Thoracic aorta (tissue), 2 donors: ENCODE measurements at regions not wholly inside any gene's neighbourhood (a gene's known extent, or its start where the extent isn't known, plus 50 kb on each side); places are given as distances from the start of the nearest gene placed in this dataset.

Source experiments
- ATAC-seq: fragments of 150-250 bp; one replicate; pipeline ENCODE4 v1.8.0; 2017; ENCODE audit warnings: low read depth; ENCODE audit not compliant: insufficient number of reproducible peaks, low FRiP score
- DNase-seq: peaks from one replicate; pipeline ENCODE4 v3.0.0-alpha.2; 2020; ENCODE audit warnings: low spot score
- H3K27ac ChIP-seq, 2 donors: fragments of 200-600 bp; sonication (generic); 1 replicate in 1 of 2; 2 replicates in 1 of 2; pipeline ENCODE4 v1.5.1; 2016; ENCODE audit warnings: mild to moderate bottlenecking in 2 of 2, moderate library complexity in 2 of 2
- H3K27me3 ChIP-seq: fragments of 200-600 bp; sonication (generic); replicated peaks from 2 replicates; pipeline ENCODE4 v1.6.0; 2016; ENCODE audit warnings: mild to moderate bottlenecking; ENCODE audit not compliant: insufficient read depth
- H3K36me3 ChIP-seq: fragments of 200-600 bp; sonication (generic); one replicate; pipeline ENCODE4 v1.5.1; 2016
- H3K4me1 ChIP-seq, 2 donors: fragments of 200-600 bp; sonication (generic); 1 replicate in 1 of 2; 2 replicates in 1 of 2; pipeline versions ENCODE4 v1.5.1 to v1.6.0; 2016; ENCODE audit warnings: low read depth in 2 of 2, mild to moderate bottlenecking in 1 of 2; ENCODE audit not compliant: control insufficient read depth in 1 of 2
- H3K4me3 ChIP-seq: fragments of 200-600 bp; sonication (generic); 2 replicates; pipeline ENCODE4 v1.5.1; 2016; ENCODE audit warnings: mild to moderate bottlenecking
- H3K9me3 ChIP-seq: fragments of 200-600 bp; sonication (generic); 2 replicates; pipeline ENCODE4 v1.5.1; 2016
- CTCF ChIP-seq: fragments of 200-600 bp; sonication (generic); IDR thresholded peaks from one replicate; pipeline ENCODE4 v1.5.1; 2019; ENCODE audit warnings: antibody characterized with exemption

- Histone ChIP-seq H3K4me1 (no peaks in the 10 kb centered on the region), H3K9me3 (peaks cover 4% of the 10 kb centered on the region), H3K4me3 (no peak overlapping the region), H3K27me3 (no peaks in the 10 kb centered on the region), H3K36me3 (no peaks in the 10 kb centered on the region), H3K27ac (no peak overlapping the region)
- no peak for TF ChIP-seq CTCF
- DNase-seq, result no peak
- no peak for ATAC-seq
Measured at GRCh38 chr7:4513450-4513849, 168.6 kb upstream of the FOXK1 start.

GRCh38 chr7:4519819-4520520, 162.1 kb upstream of the FOXK1 start:
- no peaks in the 10 kb centered on the region for H3K9me3 ChIP-seq
- no peak for TF ChIP-seq CTCF
- no peaks in the 10 kb centered on the region for H3K36me3 ChIP-seq
- no peaks in the 10 kb centered on the region for H3K4me1 ChIP-seq
- H3K4me3 ChIP-seq, result no peak overlapping the region
- no peaks in the 10 kb centered on the region for H3K27me3 ChIP-seq
- ATAC-seq (no peak), DNase-seq (no peak)
- no peak overlapping the region for H3K27ac ChIP-seq

- TF ChIP-seq CTCF, result no peak
- H3K27me3 ChIP-seq, result no peaks in the 10 kb centered on the region
- no peaks in the 10 kb centered on the region for H3K9me3 ChIP-seq
- H3K4me1 ChIP-seq, result no peaks in the 10 kb centered on the region
- no peaks in the 10 kb centered on the region for H3K36me3 ChIP-seq
- H3K27ac ChIP-seq, result no peak overlapping the region
- no peak for DNase-seq
- no peak overlapping the region for H3K4me3 ChIP-seq
- no peak for ATAC-seq
Measured at GRCh38 chr7:4523219-4523618, 158.9 kb upstream of the FOXK1 start.

- Histone ChIP-seq H3K27me3 (no peaks in the 10 kb centered on the region), H3K36me3 (no peaks in the 10 kb centered on the region), H3K4me1 (no peaks in the 10 kb centered on the region), H3K4me3 (no peak overlapping the region), H3K27ac (no peak overlapping the region), H3K9me3 (no peaks in the 10 kb centered on the region)
- DNase-seq (no peak), ATAC-seq (no peak)
- no peak for TF ChIP-seq CTCF
Measured at GRCh38 chr7:4523873-4524272, 158.2 kb upstream of the FOXK1 start.

- no peak for ATAC-seq
- no peaks in the 10 kb centered on the region for H3K27me3 ChIP-seq
- no peaks in the 10 kb centered on the region for H3K9me3 ChIP-seq
- no peak overlapping the region for H3K27ac ChIP-seq
- TF ChIP-seq CTCF, result no peak
- H3K4me1 ChIP-seq, result no peaks in the 10 kb centered on the region
- H3K4me3 ChIP-seq, result no peak overlapping the region
- DNase-seq, result no peak
- no peaks in the 10 kb centered on the region for H3K36me3 ChIP-seq
Measured at GRCh38 chr7:4525884-4526283, 156.2 kb upstream of the FOXK1 start.
